ENCODE measurements at regions not wholly inside any gene's neighbourhood (a gene's known extent, or its start where the extent isn't known, plus 50 kb on each side); places are given as distances from the start of the nearest gene placed in this dataset.

DNA sequence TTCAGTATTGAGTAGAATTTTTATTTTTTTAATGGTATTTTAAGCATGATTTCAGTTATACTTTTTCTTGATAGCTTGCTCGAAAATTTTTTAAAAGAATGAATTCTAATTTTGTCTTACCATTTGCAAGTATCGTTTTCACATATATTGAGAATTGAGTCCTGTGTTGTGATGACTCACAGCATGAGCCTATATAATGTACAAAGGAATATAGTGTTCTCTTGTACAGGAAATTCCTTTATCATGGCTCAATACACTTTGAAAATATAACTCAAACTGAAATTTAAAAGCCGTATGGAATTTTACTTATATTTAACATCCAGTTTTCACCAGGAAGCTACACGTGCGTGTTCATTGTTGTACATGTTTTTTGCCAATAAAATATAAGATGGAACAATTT is 161.1 kb upstream of the TMTC4 start (continued):
- TF ChIP-seq, protein P1, sequence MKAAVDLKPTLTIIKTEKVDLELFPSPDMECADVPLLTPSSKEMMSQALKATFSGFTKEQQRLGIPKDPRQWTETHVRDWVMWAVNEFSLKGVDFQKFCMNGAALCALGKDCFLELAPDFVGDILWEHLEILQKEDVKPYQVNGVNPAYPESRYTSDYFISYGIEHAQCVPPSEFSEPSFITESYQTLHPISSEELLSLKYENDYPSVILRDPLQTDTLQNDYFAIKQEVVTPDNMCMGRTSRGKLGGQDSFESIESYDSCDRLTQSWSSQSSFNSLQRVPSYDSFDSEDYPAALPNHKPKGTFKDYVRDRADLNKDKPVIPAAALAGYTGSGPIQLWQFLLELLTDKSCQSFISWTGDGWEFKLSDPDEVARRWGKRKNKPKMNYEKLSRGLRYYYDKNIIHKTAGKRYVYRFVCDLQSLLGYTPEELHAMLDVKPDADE (IDR thresholded peaks at IDR 0.05) = no peak
- no peak for TF ChIP-seq EZH2phosphoT487 (IDR thresholded peaks at IDR 0.05; ENCODE audit: unreplicated experiment)

DNA sequence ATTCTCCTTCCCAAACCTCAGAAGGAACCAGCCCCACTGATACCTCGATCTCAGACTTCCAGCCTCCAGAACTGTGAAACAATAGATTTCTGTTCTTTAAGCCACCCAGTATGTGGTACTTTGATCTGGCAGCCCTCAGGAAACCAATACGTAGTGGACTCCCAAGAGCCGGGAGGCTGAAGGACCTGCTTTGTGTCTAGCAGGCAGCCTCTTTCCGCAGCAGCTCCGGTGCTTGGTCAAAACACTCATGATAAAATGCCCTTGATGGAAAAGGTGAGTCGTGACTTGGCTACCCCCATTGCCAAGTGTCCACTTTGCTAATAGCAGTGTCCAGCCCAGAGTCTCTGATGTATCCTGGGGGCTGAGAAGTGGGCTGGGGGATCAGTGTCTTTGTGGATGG is 158.8 kb upstream of the TMTC4 start:
- no peaks in the 10 kb centered on the region for H3K79me2 ChIP-seq (replicated peaks; ENCODE audit: insufficient read depth)
- H3K27me3 Mint-ChIP-seq (ENCODE audit: insufficient read depth, low read depth, poor library complexity) = peaks cover 5% of the 10 kb centered on the region
- H3K4me1 ChIP-seq (ENCODE audit: insufficient read depth) = no peaks in the 10 kb centered on the region
- H3K27ac ChIP-seq (ENCODE audit: low read depth) = no peak overlapping the region
- ATAC-seq = no peak
- H3K4me2 ChIP-seq = no peak overlapping the region
- TF ChIP-seq, protein P2, sequence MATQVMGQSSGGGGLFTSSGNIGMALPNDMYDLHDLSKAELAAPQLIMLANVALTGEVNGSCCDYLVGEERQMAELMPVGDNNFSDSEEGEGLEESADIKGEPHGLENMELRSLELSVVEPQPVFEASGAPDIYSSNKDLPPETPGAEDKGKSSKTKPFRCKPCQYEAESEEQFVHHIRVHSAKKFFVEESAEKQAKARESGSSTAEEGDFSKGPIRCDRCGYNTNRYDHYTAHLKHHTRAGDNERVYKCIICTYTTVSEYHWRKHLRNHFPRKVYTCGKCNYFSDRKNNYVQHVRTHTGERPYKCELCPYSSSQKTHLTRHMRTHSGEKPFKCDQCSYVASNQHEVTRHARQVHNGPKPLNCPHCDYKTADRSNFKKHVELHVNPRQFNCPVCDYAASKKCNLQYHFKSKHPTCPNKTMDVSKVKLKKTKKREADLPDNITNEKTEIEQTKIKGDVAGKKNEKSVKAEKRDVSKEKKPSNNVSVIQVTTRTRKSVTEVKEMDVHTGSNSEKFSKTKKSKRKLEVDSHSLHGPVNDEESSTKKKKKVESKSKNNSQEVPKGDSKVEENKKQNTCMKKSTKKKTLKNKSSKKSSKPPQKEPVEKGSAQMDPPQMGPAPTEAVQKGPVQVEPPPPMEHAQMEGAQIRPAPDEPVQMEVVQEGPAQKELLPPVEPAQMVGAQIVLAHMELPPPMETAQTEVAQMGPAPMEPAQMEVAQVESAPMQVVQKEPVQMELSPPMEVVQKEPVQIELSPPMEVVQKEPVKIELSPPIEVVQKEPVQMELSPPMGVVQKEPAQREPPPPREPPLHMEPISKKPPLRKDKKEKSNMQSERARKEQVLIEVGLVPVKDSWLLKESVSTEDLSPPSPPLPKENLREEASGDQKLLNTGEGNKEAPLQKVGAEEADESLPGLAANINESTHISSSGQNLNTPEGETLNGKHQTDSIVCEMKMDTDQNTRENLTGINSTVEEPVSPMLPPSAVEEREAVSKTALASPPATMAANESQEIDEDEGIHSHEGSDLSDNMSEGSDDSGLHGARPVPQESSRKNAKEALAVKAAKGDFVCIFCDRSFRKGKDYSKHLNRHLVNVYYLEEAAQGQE (IDR thresholded peaks at IDR 0.05; ENCODE audit: unreplicated experiment) = no peak
- TF ChIP-seq, protein P3, sequence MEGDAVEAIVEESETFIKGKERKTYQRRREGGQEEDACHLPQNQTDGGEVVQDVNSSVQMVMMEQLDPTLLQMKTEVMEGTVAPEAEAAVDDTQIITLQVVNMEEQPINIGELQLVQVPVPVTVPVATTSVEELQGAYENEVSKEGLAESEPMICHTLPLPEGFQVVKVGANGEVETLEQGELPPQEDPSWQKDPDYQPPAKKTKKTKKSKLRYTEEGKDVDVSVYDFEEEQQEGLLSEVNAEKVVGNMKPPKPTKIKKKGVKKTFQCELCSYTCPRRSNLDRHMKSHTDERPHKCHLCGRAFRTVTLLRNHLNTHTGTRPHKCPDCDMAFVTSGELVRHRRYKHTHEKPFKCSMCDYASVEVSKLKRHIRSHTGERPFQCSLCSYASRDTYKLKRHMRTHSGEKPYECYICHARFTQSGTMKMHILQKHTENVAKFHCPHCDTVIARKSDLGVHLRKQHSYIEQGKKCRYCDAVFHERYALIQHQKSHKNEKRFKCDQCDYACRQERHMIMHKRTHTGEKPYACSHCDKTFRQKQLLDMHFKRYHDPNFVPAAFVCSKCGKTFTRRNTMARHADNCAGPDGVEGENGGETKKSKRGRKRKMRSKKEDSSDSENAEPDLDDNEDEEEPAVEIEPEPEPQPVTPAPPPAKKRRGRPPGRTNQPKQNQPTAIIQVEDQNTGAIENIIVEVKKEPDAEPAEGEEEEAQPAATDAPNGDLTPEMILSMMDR (conservative IDR thresholded peaks at IDR 0.05; ENCODE audit: low read depth in 2 of 2) = no peak
- TF ChIP-seq, protein P1 (IDR thresholded peaks at IDR 0.05) = no peak
- TF ChIP-seq NANOG (IDR thresholded peaks at IDR 0.05; ENCODE audit: borderline replicate concordance) (no peak), ZNF114 (CRISPR knock-in tag; IDR thresholded peaks at IDR 0.05) (no peak), EZH2phosphoT487 (IDR thresholded peaks at IDR 0.05; ENCODE audit: unreplicated experiment) (no peak), STAT1 (IDR thresholded peaks at IDR 0.05; ENCODE audit: unreplicated experiment) (no peak), JUNB (IDR thresholded peaks at IDR 0.05; ENCODE audit: unreplicated experiment) (no peak), EZH2 (IDR thresholded peaks at IDR 0.05; ENCODE audit: low read depth, unreplicated experiment) (no peak), CREB1 (CRISPR knock-in tag; IDR thresholded peaks at IDR 0.05; ENCODE audit: low read depth) (no peak)
- TF ChIP-seq, protein P4, sequence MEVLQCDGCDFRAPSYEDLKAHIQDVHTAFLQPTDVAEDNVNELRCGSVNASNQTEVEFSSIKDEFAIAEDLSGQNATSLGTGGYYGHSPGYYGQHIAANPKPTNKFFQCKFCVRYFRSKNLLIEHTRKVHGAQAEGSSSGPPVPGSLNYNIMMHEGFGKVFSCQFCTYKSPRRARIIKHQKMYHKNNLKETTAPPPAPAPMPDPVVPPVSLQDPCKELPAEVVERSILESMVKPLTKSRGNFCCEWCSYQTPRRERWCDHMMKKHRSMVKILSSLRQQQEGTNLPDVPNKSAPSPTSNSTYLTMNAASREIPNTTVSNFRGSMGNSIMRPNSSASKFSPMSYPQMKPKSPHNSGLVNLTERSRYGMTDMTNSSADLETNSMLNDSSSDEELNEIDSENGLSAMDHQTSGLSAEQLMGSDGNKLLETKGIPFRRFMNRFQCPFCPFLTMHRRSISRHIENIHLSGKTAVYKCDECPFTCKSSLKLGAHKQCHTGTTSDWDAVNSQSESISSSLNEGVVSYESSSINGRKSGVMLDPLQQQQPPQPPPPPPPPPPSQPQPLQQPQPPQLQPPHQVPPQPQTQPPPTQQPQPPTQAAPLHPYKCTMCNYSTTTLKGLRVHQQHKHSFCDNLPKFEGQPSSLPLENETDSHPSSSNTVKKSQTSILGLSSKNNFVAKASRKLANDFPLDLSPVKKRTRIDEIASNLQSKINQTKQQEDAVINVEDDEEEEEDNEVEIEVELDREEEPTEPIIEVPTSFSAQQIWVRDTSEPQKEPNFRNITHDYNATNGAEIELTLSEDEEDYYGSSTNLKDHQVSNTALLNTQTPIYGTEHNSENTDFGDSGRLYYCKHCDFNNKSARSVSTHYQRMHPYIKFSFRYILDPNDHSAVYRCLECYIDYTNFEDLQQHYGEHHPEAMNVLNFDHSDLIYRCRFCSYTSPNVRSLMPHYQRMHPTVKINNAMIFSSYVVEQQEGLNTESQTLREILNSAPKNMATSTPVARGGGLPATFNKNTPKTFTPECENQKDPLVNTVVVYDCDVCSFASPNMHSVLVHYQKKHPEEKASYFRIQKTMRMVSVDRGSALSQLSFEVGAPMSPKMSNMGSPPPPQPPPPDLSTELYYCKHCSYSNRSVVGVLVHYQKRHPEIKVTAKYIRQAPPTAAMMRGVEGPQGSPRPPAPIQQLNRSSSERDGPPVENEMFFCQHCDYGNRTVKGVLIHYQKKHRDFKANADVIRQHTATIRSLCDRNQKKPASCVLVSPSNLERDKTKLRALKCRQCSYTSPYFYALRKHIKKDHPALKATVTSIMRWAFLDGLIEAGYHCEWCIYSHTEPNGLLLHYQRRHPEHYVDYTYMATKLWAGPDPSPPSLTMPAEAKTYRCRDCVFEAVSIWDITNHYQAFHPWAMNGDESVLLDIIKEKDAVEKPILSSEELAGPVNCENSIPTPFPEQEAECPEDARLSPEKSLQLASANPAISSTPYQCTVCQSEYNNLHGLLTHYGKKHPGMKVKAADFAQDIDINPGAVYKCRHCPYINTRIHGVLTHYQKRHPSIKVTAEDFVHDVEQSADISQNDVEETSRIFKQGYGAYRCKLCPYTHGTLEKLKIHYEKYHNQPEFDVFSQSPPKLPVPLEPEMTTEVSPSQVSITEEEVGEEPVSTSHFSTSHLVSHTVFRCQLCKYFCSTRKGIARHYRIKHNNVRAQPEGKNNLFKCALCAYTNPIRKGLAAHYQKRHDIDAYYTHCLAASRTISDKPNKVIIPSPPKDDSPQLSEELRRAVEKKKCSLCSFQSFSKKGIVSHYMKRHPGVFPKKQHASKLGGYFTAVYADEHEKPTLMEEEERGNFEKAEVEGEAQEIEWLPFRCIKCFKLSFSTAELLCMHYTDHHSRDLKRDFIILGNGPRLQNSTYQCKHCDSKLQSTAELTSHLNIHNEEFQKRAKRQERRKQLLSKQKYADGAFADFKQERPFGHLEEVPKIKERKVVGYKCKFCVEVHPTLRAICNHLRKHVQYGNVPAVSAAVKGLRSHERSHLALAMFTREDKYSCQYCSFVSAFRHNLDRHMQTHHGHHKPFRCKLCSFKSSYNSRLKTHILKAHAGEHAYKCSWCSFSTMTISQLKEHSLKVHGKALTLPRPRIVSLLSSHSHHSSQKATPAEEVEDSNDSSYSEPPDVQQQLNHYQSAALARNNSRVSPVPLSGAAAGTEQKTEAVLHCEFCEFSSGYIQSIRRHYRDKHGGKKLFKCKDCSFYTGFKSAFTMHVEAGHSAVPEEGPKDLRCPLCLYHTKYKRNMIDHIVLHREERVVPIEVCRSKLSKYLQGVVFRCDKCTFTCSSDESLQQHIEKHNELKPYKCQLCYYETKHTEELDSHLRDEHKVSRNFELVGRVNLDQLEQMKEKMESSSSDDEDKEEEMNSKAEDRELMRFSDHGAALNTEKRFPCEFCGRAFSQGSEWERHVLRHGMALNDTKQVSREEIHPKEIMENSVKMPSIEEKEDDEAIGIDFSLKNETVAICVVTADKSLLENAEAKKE (CRISPR knock-in tag; IDR thresholded peaks at IDR 0.05) = no peak
- no peaks in the 10 kb centered on the region for H3K36me3 ChIP-seq (ENCODE audit: insufficient read depth)
- no peaks in the 10 kb centered on the region for H4K20me1 ChIP-seq (replicated peaks; ENCODE audit: insufficient read depth)
- H3K9me2 ChIP-seq (ENCODE audit: insufficient read depth) = peaks cover 4% of the 10 kb centered on the region; the same call in 1 of the 2 replicates
- H3K4me1 Mint-ChIP-seq = peaks cover 6% of the 10 kb centered on the region; the same call in 2 of the 3 replicates
- H3K4me3 Mint-ChIP-seq = no peak overlapping the region
- H3K9me3 Mint-ChIP-seq = no peaks in the 10 kb centered on the region; the same call in 2 of the 3 replicates
- DNase-seq (ENCODE audit: low spot score) = no peak
- H3F3A ChIP-seq (replicated peaks; ENCODE audit: low read depth) = no peaks in the 10 kb centered on the region
- no peaks in the 10 kb centered on the region; the same call in 2 of the 3 replicates for H3K36me3 Mint-ChIP-seq (ENCODE audit: low read depth)
- no peak overlapping the region for H2AFZ ChIP-seq
- no peak overlapping the region for H3K27ac Mint-ChIP-seq
- H3K27me3 ChIP-seq (ENCODE audit: insufficient read depth) = no peaks in the 10 kb centered on the region
- H3K4me3 ChIP-seq = no peak overlapping the region

Measured in GM23338 (cell line).